ENCODE measurements at regions not wholly inside any gene's neighbourhood (a gene's known extent, or its start where the extent isn't known, plus 50 kb on each side); places are given as distances from the start of the nearest gene placed in this dataset.
"Not testable (repeated sequence)": the region's sequence is repeated elsewhere in the genome, so short reads cannot be mapped to it uniquely, and the experiment has no call there.

GRCh38 chr4:42768125-42768748 lies 111.3 kb upstream of the ATP8A1 start:
- H3K27me3 Mint-ChIP-seq, result peaks cover 11% of the 10 kb centered on the region
- no peak overlapping the region for H3K27ac Mint-ChIP-seq
- ATAC-seq, result no peak
- no peak overlapping the region for H3K4me3 Mint-ChIP-seq
- no peaks in the 10 kb centered on the region for H3K4me1 Mint-ChIP-seq
- H3K9me3 Mint-ChIP-seq, result no peaks in the 10 kb centered on the region
- no peaks in the 10 kb centered on the region for H3K36me3 Mint-ChIP-seq

- Mint-ChIP-seq H3K27ac (no peak overlapping the region), H3K36me3 (no peaks in the 10 kb centered on the region), H3K4me3 (no peak overlapping the region), H3K9me3 (no peaks in the 10 kb centered on the region), H3K27me3 (peaks cover 11% of the 10 kb centered on the region), H3K4me1 (no peaks in the 10 kb centered on the region)
- ATAC-seq, result no peak
Measured at GRCh38 chr4:42767669-42768068, 110.8 kb upstream of the ATP8A1 start.

- Mint-ChIP-seq H3K4me1 (no peaks in the 10 kb centered on the region), H3K27ac (no peak overlapping the region), H3K4me3 (no peak overlapping the region), H3K36me3 (no peaks in the 10 kb centered on the region), H3K27me3 (peaks cover 30% of the 10 kb centered on the region), H3K9me3 (peaks cover 2% of the 10 kb centered on the region)
- no peak for ATAC-seq
Measured at GRCh38 chr4:42761804-42762203, 104.9 kb upstream of the ATP8A1 start.

- not testable (repeated sequence) for H3K27ac Mint-ChIP-seq, H3K36me3 Mint-ChIP-seq, H3K4me1 Mint-ChIP-seq, H3K4me3 Mint-ChIP-seq, H3K9me3 Mint-ChIP-seq, ATAC-seq
- peaks cover 21% of the 10 kb centered on the region for H3K27me3 Mint-ChIP-seq
Measured at GRCh38 chr4:42754965-42755364, 98.1 kb upstream of the ATP8A1 start.

GRCh38 chr4:42751587-42751986 lies 94.7 kb upstream of the ATP8A1 start:
- no peaks in the 10 kb centered on the region for H3K36me3 Mint-ChIP-seq
- no peak for ATAC-seq
- H3K27ac Mint-ChIP-seq, result no peak overlapping the region
- H3K4me1 Mint-ChIP-seq, result no peaks in the 10 kb centered on the region
- H3K9me3 Mint-ChIP-seq, result no peaks in the 10 kb centered on the region
- H3K4me3 Mint-ChIP-seq, result no peak overlapping the region
- no peaks in the 10 kb centered on the region for H3K27me3 Mint-ChIP-seq

GRCh38 chr4:42750856-42751255 lies 94.0 kb upstream of the ATP8A1 start:
- no peaks in the 10 kb centered on the region for H3K36me3 Mint-ChIP-seq
- H3K4me3 Mint-ChIP-seq, result no peak overlapping the region
- H3K9me3 Mint-ChIP-seq, result peaks cover 2% of the 10 kb centered on the region
- H3K27ac Mint-ChIP-seq, result no peak overlapping the region
- no peaks in the 10 kb centered on the region for H3K27me3 Mint-ChIP-seq
- no peaks in the 10 kb centered on the region for H3K4me1 Mint-ChIP-seq
- ATAC-seq, result no peak

- Mint-ChIP-seq H3K4me3 (no peak overlapping the region), H3K27me3 (no peaks in the 10 kb centered on the region), H3K27ac (no peak overlapping the region), H3K4me1 (no peaks in the 10 kb centered on the region), H3K9me3 (peaks cover 6% of the 10 kb centered on the region), H3K36me3 (no peaks in the 10 kb centered on the region)
- peak; percentile 64 for ATAC-seq
Measured at GRCh38 chr4:42750091-42750490, 93.2 kb upstream of the ATP8A1 start.

GRCh38 chr4:42747971-42748370 lies 91.1 kb upstream of the ATP8A1 start:
- H3K9me3 Mint-ChIP-seq, result peaks cover 8% of the 10 kb centered on the region
- H3K27me3 Mint-ChIP-seq, result no peaks in the 10 kb centered on the region
- H3K27ac Mint-ChIP-seq, result no peak overlapping the region
- no peaks in the 10 kb centered on the region for H3K36me3 Mint-ChIP-seq
- ATAC-seq, result no peak
- no peaks in the 10 kb centered on the region for H3K4me1 Mint-ChIP-seq
- no peak overlapping the region for H3K4me3 Mint-ChIP-seq

- Mint-ChIP-seq H3K4me3 (no peak overlapping the region), H3K27ac (no peak overlapping the region), H3K4me1 (peaks cover 6% of the 10 kb centered on the region), H3K36me3 (no peaks in the 10 kb centered on the region), H3K9me3 (peaks cover 4% of the 10 kb centered on the region), H3K27me3 (peaks cover 18% of the 10 kb centered on the region)
- no peak for ATAC-seq
Measured at GRCh38 chr4:42736527-42737195, 79.8 kb upstream of the ATP8A1 start.

- Mint-ChIP-seq H3K27ac (no peak overlapping the region), H3K36me3 (no peaks in the 10 kb centered on the region), H3K27me3 (peaks cover 18% of the 10 kb centered on the region), H3K4me3 (no peak overlapping the region), H3K4me1 (peaks cover 6% of the 10 kb centered on the region), H3K9me3 (peaks cover 9% of the 10 kb centered on the region)
- ATAC-seq, result no peak
Measured at GRCh38 chr4:42733380-42733779, 76.5 kb upstream of the ATP8A1 start.

GRCh38 chr4:42732776-42733175 lies 75.9 kb upstream of the ATP8A1 start:
- H3K4me1 Mint-ChIP-seq, result peaks cover 6% of the 10 kb centered on the region
- H3K27ac Mint-ChIP-seq, result no peak overlapping the region
- H3K36me3 Mint-ChIP-seq, result no peaks in the 10 kb centered on the region
- H3K27me3 Mint-ChIP-seq, result peaks cover 17% of the 10 kb centered on the region
- no peak overlapping the region for H3K4me3 Mint-ChIP-seq
- peaks cover 10% of the 10 kb centered on the region for H3K9me3 Mint-ChIP-seq
- peak; percentile 39 for ATAC-seq

GRCh38 chr4:42729505-42730237 lies 72.8 kb upstream of the ATP8A1 start:
- peaks cover 10% of the 10 kb centered on the region for H3K9me3 Mint-ChIP-seq
- H3K27ac Mint-ChIP-seq, result no peak overlapping the region
- ATAC-seq, result no peak
- H3K27me3 Mint-ChIP-seq, result peaks cover 9% of the 10 kb centered on the region
- no peak overlapping the region for H3K4me3 Mint-ChIP-seq
- no peaks in the 10 kb centered on the region for H3K36me3 Mint-ChIP-seq
- H3K4me1 Mint-ChIP-seq, result peaks cover 6% of the 10 kb centered on the region

GRCh38 chr4:42724451-42724850 lies 67.5 kb upstream of the ATP8A1 start:
- peaks cover 10% of the 10 kb centered on the region for H3K9me3 Mint-ChIP-seq
- no peaks in the 10 kb centered on the region for H3K36me3 Mint-ChIP-seq
- no peak for ATAC-seq
- no peaks in the 10 kb centered on the region for H3K4me1 Mint-ChIP-seq
- H3K27me3 Mint-ChIP-seq, result no peaks in the 10 kb centered on the region
- H3K27ac Mint-ChIP-seq, result no peak overlapping the region
- H3K4me3 Mint-ChIP-seq, result no peak overlapping the region

- H3K4me3 Mint-ChIP-seq, result no peak overlapping the region
- no peak overlapping the region for H3K27ac Mint-ChIP-seq
- H3K4me1 Mint-ChIP-seq, result no peaks in the 10 kb centered on the region
- H3K36me3 Mint-ChIP-seq, result no peaks in the 10 kb centered on the region
- peaks cover 4% of the 10 kb centered on the region for H3K9me3 Mint-ChIP-seq
- ATAC-seq, result no peak
- no peaks in the 10 kb centered on the region for H3K27me3 Mint-ChIP-seq
Measured at GRCh38 chr4:42720533-42720932, 63.6 kb upstream of the ATP8A1 start.

GRCh38 chr4:42719257-42719656 lies 62.4 kb upstream of the ATP8A1 start:
- H3K27ac Mint-ChIP-seq, result no peak overlapping the region
- no peak for ATAC-seq
- no peak overlapping the region for H3K4me3 Mint-ChIP-seq
- no peaks in the 10 kb centered on the region for H3K4me1 Mint-ChIP-seq
- H3K36me3 Mint-ChIP-seq, result no peaks in the 10 kb centered on the region
- H3K27me3 Mint-ChIP-seq, result no peaks in the 10 kb centered on the region
- H3K9me3 Mint-ChIP-seq, result peaks cover 4% of the 10 kb centered on the region

GRCh38 chr4:42718336-42718735 lies 61.4 kb upstream of the ATP8A1 start:
- H3K27ac Mint-ChIP-seq, result no peak overlapping the region
- H3K9me3 Mint-ChIP-seq, result peaks cover 4% of the 10 kb centered on the region
- no peak overlapping the region for H3K4me3 Mint-ChIP-seq
- H3K27me3 Mint-ChIP-seq, result peaks cover under 1% of the 10 kb centered on the region
- no peak for ATAC-seq
- no peaks in the 10 kb centered on the region for H3K4me1 Mint-ChIP-seq
- H3K36me3 Mint-ChIP-seq, result no peaks in the 10 kb centered on the region

All from stimulated activated memory B cell treated with anti-CD40 and anti-IgM and Interleukin-4, amounts not matched to agents 10 μg/mL and 1 μg/mL and 100 μg/mL, for 72 hours (primary cell).